Karpas-422 (cell line): ENCODE measurements at regions not wholly inside any gene's neighbourhood (a gene's known extent, or its start where the extent isn't known, plus 50 kb on each side); places are given as distances from the start of the nearest gene placed in this dataset.
"Not testable (repeated sequence)": the region's sequence is repeated elsewhere in the genome, so short reads cannot be mapped to it uniquely, and the experiment has no call there.

Experiments
- DNase-seq: peaks from one replicate; pipeline ENCODE4 v3.0.0-alpha.2; 2015
- H2AFZ ChIP-seq: fragments of 200-600 bp; sonication (generic); 2 replicates; pipeline ENCODE4 v1.6.1; 2014; ENCODE audit warnings: antibody characterized with exemption, low read length, mixed read lengths
- H3K27ac ChIP-seq: fragments of 200-600 bp; sonication (generic); 2 replicates; pipeline ENCODE4 v1.5.1; 2014; ENCODE audit warnings: mild to moderate bottlenecking, low read length, moderate library complexity
- H3K27me3 ChIP-seq: fragments of 200-600 bp; sonication (generic); 2 replicates; pipeline ENCODE4 v1.6.1; 2014; ENCODE audit warnings: low read length, mixed read lengths
- H3K36me3 ChIP-seq: fragments of 200-600 bp; sonication (generic); 2 replicates; pipeline ENCODE4 v1.6.1; 2014; ENCODE audit warnings: low read length, mixed read lengths; ENCODE audit not compliant: insufficient read depth
- H3K4me1 ChIP-seq: fragments of 200-600 bp; sonication (generic); 2 replicates; pipeline ENCODE4 v1.6.1; 2014; ENCODE audit warnings: mild to moderate bottlenecking, low read length, mixed read lengths
- H3K4me2 ChIP-seq: fragments of 200-600 bp; sonication (generic); 2 replicates; pipeline ENCODE4 v1.6.1; 2014; ENCODE audit warnings: low read length, low read depth, mild to moderate bottlenecking; ENCODE audit not compliant: poor library complexity, severe bottlenecking
- H3K4me3 ChIP-seq: fragments of 200-600 bp; sonication (generic); 2 replicates; pipeline ENCODE4 v1.5.1; 2014; ENCODE audit warnings: mild to moderate bottlenecking, antibody characterized with exemption, low read length, mixed read lengths
- H3K79me2 ChIP-seq: fragments of 200-600 bp; sonication (generic); 2 replicates; pipeline ENCODE4 v1.6.1; 2014; ENCODE audit warnings: mild to moderate bottlenecking, low read length, mixed read lengths
- H3K9ac ChIP-seq: fragments of 200-600 bp; sonication (generic); 2 replicates; pipeline ENCODE4 v1.6.0; 2014; ENCODE audit warnings: low read length
- H3K9me2 ChIP-seq: fragments of 200-600 bp; sonication (generic), shearing (Covaris generic); replicated peaks from 2 replicates; pipeline ENCODE4 v1.6.0; 2014; ENCODE audit warnings: mild to moderate bottlenecking, low read length, moderate library complexity; ENCODE audit not compliant: insufficient read depth
- H3K9me3 ChIP-seq: fragments of 300-700, 200-600 bp; sonication (generic); 2 replicates; pipeline ENCODE4 v1.6.1; 2014; ENCODE audit warnings: low read length, mixed read lengths
- H4K20me1 ChIP-seq: fragments of 200-600 bp; sonication (generic); 2 replicates; pipeline ENCODE4 v1.6.1; 2014; ENCODE audit warnings: mild to moderate bottlenecking, antibody characterized with exemption, low read length, low read depth; ENCODE audit not compliant: insufficient read depth

DNA sequence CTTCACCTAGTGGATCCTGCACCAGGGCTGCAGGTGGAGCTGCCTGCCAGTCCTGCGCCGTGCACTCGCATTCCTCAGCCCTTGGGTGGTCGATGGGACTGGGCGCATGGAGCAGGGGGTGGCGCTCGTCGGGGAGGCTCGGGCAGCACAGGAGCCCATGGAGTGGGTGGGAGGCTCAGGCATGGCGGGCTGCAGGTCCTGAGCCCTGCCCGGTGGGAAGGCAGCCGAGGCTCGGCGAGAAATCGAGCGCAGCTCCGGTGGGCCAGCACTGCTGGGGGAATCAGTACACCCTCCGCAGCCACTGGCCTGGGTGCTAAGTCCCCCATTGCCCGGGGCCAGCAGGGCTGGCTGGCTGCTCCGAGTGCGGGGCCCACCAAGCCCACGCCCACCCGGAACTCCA lies 182.2 kb upstream of the LHX8 start:
- not testable (repeated sequence) for H3K4me2 ChIP-seq, H3K9ac ChIP-seq, DNase-seq, H2AFZ ChIP-seq, H3K27me3 ChIP-seq, H3K9me3 ChIP-seq, H3K4me3 ChIP-seq, H3K27ac ChIP-seq, H3K79me2 ChIP-seq, H3K36me3 ChIP-seq, H3K4me1 ChIP-seq, H4K20me1 ChIP-seq, H3K9me2 ChIP-seq

DNA sequence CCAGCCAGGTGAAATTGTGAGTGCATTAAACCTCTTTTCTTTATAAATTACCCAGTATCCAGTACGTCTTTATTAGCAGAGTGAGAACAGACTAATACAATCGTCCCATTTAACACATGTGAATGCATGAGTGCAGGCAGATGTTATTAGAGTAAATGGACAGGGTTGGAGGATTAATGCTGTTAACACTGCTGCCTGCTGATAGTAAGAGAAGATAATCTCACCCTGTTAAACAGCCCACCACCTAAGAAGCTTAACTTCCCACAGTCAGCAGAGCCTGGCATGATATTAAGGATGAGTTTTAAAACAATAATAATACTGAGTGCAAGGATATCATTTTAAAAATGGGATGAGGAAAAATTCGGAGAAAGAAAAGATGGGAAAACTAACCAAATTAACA lies 181.4 kb upstream of the LHX8 start:
- H4K20me1 ChIP-seq, result no peaks in the 10 kb centered on the region
- H3K9ac ChIP-seq, result no peak overlapping the region
- H3K9me3 ChIP-seq, result no peaks in the 10 kb centered on the region
- H3K36me3 ChIP-seq, result no peaks in the 10 kb centered on the region
- no peaks in the 10 kb centered on the region for H3K27me3 ChIP-seq
- H2AFZ ChIP-seq, result no peak overlapping the region
- H3K4me1 ChIP-seq, result no peaks in the 10 kb centered on the region
- H3K79me2 ChIP-seq, result no peaks in the 10 kb centered on the region
- no peak overlapping the region for H3K4me2 ChIP-seq
- H3K4me3 ChIP-seq, result no peak overlapping the region
- H3K27ac ChIP-seq, result no peak overlapping the region
- DNase-seq, result no peak
- no peaks in the 10 kb centered on the region for H3K9me2 ChIP-seq

DNA sequence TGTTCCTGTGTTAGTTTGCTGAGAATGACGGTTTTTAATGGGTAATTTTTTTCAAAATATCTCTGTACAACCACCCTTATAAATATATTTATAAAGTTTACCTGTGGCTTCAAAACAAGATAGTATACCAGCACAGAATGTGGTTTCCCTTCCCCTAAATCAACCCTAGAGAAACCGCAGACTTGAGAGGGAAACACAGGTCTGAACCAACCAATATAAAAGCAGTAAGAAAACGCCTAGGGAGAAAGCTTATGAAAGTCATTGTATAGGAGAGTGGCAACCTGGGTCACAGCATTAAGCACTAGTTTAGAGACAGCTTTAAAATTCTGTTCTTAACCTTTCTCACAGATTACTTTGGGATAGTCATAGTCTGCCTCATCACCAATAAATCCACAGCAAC lies 180.6 kb upstream of the LHX8 start:
- Histone ChIP-seq H3K4me2 (no peak overlapping the region), H3K9me3 (no peaks in the 10 kb centered on the region), H3K9me2 (no peaks in the 10 kb centered on the region), H3K36me3 (no peaks in the 10 kb centered on the region), H3K9ac (no peak overlapping the region), H2AFZ (no peak overlapping the region), H3K79me2 (no peaks in the 10 kb centered on the region), H3K27me3 (no peaks in the 10 kb centered on the region), H3K4me1 (no peaks in the 10 kb centered on the region), H4K20me1 (no peaks in the 10 kb centered on the region), H3K4me3 (no peak overlapping the region), H3K27ac (no peak overlapping the region)
- DNase-seq, result no peak

DNA sequence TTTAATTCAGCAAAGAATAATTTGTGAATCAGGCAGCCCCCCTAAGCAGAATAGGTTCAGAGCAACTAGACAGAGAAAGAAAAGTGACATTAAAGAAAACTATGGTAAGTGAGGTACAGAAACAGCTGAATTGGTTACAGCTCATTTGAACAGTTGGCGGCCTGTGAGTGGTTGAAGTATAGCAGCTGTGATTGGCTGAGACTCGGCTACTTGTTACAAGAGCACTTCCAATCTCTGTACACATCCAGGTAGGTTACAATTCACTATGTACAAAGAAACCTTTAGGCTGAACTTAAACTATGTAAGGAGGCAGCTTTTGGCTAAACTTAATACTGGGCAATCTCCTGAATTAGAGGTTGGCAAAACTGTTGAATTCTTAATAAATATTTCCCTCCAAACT lies 171.1 kb upstream of the LHX8 start:
- H3K79me2 ChIP-seq, result no peaks in the 10 kb centered on the region
- H3K4me1 ChIP-seq, result peaks cover 6% of the 10 kb centered on the region
- H3K9ac ChIP-seq, result no peak overlapping the region
- no peak overlapping the region for H3K4me3 ChIP-seq
- H3K9me3 ChIP-seq, result no peaks in the 10 kb centered on the region
- no peaks in the 10 kb centered on the region for H3K36me3 ChIP-seq
- H3K4me2 ChIP-seq, result no peak overlapping the region
- no peaks in the 10 kb centered on the region for H3K27me3 ChIP-seq
- no peak overlapping the region for H2AFZ ChIP-seq
- H3K27ac ChIP-seq, result no peak overlapping the region
- no peaks in the 10 kb centered on the region for H3K9me2 ChIP-seq
- no peaks in the 10 kb centered on the region for H4K20me1 ChIP-seq
- DNase-seq, result no peak

DNA sequence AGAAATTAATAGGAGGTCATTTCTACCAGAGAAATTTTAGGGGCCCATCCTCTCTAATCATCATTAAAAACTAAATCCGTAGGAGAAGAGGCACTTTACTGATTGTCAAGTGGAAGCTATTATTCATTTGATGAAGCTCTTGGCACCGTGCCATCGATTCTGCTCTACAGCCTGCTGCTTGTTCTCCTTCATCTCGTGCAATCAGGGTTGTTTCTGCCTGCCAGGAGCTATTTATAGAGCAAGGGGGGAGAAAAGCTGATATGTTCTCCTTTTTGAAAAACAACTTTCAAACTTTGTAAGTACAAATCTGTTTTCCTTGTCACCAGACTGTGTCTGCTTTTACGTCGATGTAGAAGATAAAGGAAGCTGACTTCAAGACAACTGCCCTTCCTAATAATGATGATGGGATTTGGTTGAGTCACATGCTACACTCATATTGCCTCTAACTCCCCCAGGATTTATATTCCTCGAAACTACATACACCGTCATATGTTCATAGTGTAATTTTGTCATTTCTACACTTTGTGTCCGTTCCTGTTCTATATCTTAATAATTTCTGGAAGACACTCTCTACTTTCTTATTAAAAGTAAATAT lies 169.6 kb upstream of the LHX8 start:
- peak; percentile 46 for DNase-seq
- Histone ChIP-seq H3K36me3 (no peaks in the 10 kb centered on the region), H3K27ac (no peak overlapping the region), H4K20me1 (no peaks in the 10 kb centered on the region), H3K4me1 (peaks cover 6% of the 10 kb centered on the region), H3K79me2 (no peaks in the 10 kb centered on the region), H3K9me3 (no peaks in the 10 kb centered on the region), H3K4me2 (no peak overlapping the region), H3K27me3 (no peaks in the 10 kb centered on the region), H3K9me2 (no peaks in the 10 kb centered on the region), H3K4me3 (no peak overlapping the region), H3K9ac (no peak overlapping the region), H2AFZ (no peak overlapping the region)

DNA sequence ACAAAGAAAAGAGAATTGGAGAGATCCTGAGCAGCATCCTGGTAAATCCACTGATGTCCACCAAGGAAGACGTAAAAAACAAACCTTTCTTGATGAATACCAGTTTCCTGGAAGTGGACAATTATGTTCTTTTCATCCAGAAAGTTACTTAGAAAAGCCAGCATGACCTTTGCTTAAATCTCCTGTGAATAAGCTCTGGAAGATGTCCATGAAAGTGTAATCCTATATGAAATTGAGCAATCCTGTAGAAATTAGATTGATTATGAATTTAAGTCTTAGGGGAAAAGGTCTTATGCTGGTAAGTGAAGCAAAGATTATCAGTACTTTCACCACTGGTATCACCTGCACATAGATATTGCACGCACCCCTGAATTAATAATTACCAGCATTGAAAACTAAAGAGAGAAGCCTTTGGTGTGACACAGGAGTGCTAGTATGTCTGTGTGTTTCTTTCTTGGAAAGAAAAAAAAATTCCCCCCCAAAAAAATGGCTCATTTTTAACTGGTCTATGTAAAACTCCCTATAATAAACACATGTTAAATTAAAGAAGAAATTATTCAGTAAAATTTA lies 164.5 kb upstream of the LHX8 start:
- Histone ChIP-seq H3K4me2 (no peak overlapping the region), H3K9ac (no peak overlapping the region), H3K4me3 (no peak overlapping the region), H3K27ac (no peak overlapping the region), H4K20me1 (no peaks in the 10 kb centered on the region), H3K79me2 (no peaks in the 10 kb centered on the region), H3K9me3 (no peaks in the 10 kb centered on the region), H2AFZ (no peak overlapping the region), H3K4me1 (peaks cover under 1% of the 10 kb centered on the region), H3K27me3 (no peaks in the 10 kb centered on the region), H3K9me2 (no peaks in the 10 kb centered on the region), H3K36me3 (no peaks in the 10 kb centered on the region)
- no peak for DNase-seq

DNA sequence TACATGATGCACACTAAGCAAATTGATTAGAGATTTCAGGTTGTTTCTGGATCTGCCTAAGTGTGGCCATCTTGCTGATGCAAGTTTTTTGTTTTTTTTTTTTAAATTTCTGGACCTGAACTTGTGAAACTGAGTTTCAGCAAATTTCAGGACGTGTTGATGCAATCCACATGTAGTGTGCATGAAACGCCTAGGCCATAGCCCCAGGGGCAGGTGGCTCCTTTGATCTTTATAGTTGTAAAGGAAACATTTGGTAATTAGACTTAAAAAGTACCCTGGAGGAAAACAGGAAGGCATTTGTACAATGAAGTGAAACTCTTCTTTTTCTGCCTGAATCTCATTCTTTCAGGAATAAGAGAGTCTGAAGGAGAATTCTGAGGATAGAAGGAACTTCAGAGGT lies 162.2 kb upstream of the LHX8 start:
- Histone ChIP-seq H3K9me2 (no peaks in the 10 kb centered on the region), H3K79me2 (no peaks in the 10 kb centered on the region), H3K27ac (no peak overlapping the region), H3K9me3 (no peaks in the 10 kb centered on the region), H3K4me3 (no peak overlapping the region), H3K9ac (no peak overlapping the region), H2AFZ (no peak overlapping the region), H3K27me3 (no peaks in the 10 kb centered on the region), H3K4me1 (peaks cover 12% of the 10 kb centered on the region), H4K20me1 (no peaks in the 10 kb centered on the region), H3K36me3 (no peaks in the 10 kb centered on the region), H3K4me2 (no peak overlapping the region)
- no peak for DNase-seq

DNA sequence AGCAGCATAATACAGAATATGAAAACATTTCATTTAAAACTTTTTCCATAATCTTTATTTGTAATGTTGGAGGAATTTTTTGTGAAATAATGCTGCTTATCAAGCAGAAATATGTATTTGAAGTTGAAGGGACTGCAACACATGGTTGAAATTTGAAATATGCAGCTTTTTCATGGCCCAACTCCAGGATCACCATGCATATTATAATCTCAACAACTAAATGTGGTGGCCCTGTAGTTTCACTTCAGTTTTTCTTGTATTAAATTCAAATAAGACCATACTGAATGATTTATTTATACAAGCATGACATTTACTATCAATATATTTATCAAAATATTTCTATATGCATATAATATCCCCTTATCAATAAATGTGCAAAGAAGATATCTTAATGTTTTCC lies 157.7 kb upstream of the LHX8 start:
- H3K9me3 ChIP-seq, result no peaks in the 10 kb centered on the region
- no peaks in the 10 kb centered on the region for H4K20me1 ChIP-seq
- H3K79me2 ChIP-seq, result no peaks in the 10 kb centered on the region
- H3K36me3 ChIP-seq, result no peaks in the 10 kb centered on the region
- peaks cover 14% of the 10 kb centered on the region for H3K4me1 ChIP-seq
- no peak overlapping the region for H3K27ac ChIP-seq
- no peaks in the 10 kb centered on the region for H3K27me3 ChIP-seq
- H3K9me2 ChIP-seq, result no peaks in the 10 kb centered on the region
- H3K4me2 ChIP-seq, result peak overlapping the region; percentile 32
- DNase-seq, result peak; percentile 61
- no peak overlapping the region for H3K9ac ChIP-seq
- H2AFZ ChIP-seq, result no peak overlapping the region
- no peak overlapping the region for H3K4me3 ChIP-seq

DNA sequence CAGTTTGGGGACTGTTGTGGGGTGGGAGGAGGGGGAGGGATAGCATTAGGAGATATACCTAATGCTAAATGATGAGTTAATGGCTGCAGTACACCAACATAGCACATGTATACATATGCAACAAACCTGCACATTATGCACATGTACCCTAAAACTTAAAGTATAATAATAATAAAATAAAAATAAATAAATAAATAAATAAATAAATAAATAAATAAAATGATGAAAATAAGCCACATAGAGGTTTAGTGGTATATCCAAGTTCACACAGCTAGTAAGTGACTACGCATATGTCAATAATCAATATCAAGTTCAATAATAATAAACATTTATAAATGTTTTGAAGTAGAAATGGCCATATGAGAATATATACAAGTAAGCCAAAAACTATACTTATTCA lies 141.7 kb upstream of the LHX8 start:
- not testable (repeated sequence) for DNase-seq, H3K9me2 ChIP-seq

More for the DNA sequence above, 141.7 kb upstream of the LHX8 start:
- not testable (repeated sequence) for H3K4me2 ChIP-seq, H3K79me2 ChIP-seq, H4K20me1 ChIP-seq, H3K36me3 ChIP-seq, H3K27me3 ChIP-seq, H2AFZ ChIP-seq, H3K9me3 ChIP-seq, H3K4me3 ChIP-seq, H3K9ac ChIP-seq, H3K27ac ChIP-seq, H3K4me1 ChIP-seq
